ENCODE measurements at regions not wholly inside any gene's neighbourhood (a gene's known extent, or its start where the extent isn't known, plus 50 kb on each side); places are given as distances from the start of the nearest gene placed in this dataset.
A peak's percentile ranks its signal among the peaks of the same experiment; 100 is the strongest.

DNA sequence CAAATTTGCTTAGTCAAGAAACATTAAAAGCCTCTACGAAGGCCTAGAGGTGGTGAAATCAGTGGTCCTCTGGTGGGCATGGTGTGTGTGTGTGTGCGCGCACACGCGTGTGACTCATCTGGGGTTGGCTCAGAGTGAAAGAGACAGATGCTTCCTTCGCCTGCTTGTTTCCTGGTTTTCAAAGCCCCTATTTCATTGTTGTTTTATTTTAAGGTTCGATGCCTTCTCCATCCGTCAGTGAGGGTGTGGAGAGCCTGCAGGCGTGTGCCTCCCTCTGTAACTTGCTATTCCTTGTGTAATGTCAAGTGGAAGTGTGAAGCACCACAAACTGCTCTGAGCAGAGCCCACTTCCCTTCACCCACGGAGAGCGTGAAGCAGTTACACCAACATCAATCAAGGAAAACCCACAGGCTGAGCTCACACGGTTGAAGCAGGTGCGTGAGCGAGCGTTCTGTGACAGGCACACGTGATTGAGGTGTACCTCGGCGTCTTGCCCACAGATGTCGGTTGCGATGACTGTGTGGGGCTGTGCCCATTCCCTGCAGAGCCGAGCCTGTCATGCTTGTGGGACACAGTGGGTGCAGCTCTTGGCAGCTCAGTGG is 233.9 kb downstream of the PRL start:
- BruUV-seq (replicated peaks), result no TSS peak
- no peak overlapping the region for H2AFZ ChIP-seq (ENCODE audit: low read depth, low read length)
- no peaks in the 10 kb centered on the region for H3K79me2 ChIP-seq (ENCODE audit: control insufficient read depth, insufficient read depth, low read length)
- FAIRE-seq (no peak), DNase-seq (ENCODE audit: low read depth, low spot score) (peak; percentile 30)
- no peak overlapping the region for H3K27ac ChIP-seq (ENCODE audit: insufficient read depth, low read depth, low read length)
- H3K27me3 ChIP-seq (ENCODE audit: control insufficient read depth in 2 of 2, insufficient read depth in 2 of 2, low read length in 2 of 2), result no peaks in the 10 kb centered on the region
- H3K9ac ChIP-seq (replicated peaks; ENCODE audit: extremely low read depth, insufficient read depth, low read length), result no peak overlapping the region
- peaks cover 7% of the 10 kb centered on the region for H3K4me1 ChIP-seq (ENCODE audit: control insufficient read depth, extremely low read depth, insufficient read depth, low read length)
- dilution Hi-C loops (cut with MboI; ENCODE audit: extremely low pct_ligation_motif_present, low sequenced_read_pairs) (no loop called here), intact Hi-C loops (cut with micrococcal nuclease) (no loop called here)
- TF ChIP-seq, protein P1, sequence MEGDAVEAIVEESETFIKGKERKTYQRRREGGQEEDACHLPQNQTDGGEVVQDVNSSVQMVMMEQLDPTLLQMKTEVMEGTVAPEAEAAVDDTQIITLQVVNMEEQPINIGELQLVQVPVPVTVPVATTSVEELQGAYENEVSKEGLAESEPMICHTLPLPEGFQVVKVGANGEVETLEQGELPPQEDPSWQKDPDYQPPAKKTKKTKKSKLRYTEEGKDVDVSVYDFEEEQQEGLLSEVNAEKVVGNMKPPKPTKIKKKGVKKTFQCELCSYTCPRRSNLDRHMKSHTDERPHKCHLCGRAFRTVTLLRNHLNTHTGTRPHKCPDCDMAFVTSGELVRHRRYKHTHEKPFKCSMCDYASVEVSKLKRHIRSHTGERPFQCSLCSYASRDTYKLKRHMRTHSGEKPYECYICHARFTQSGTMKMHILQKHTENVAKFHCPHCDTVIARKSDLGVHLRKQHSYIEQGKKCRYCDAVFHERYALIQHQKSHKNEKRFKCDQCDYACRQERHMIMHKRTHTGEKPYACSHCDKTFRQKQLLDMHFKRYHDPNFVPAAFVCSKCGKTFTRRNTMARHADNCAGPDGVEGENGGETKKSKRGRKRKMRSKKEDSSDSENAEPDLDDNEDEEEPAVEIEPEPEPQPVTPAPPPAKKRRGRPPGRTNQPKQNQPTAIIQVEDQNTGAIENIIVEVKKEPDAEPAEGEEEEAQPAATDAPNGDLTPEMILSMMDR (IDR thresholded peaks at IDR 0.05; ENCODE audit: extremely low read depth in 1 of 2, insufficient read depth in 1 of 2, low read depth in 1 of 2, low read length in 2 of 2), result no peak
- TF ChIP-seq JUN (IDR thresholded peaks at IDR 0.05; ENCODE audit: borderline replicate concordance, insufficient read depth, insufficient read length, low read depth) (no peak), FOS (IDR thresholded peaks at IDR 0.05; ENCODE audit: borderline replicate concordance, insufficient read depth, low read length) (no peak), POLR2A (IDR thresholded peaks at IDR 0.05; ENCODE audit: low read depth, low read length) (no peak), MYC (IDR thresholded peaks at IDR 0.05; ENCODE audit: low read depth, low read length) (no peak), EZH2 (IDR thresholded peaks at IDR 0.05; ENCODE audit: borderline replicate concordance, low read depth, low read length, severe bottlenecking) (no peak), POLR2AphosphoS5 (IDR thresholded peaks at IDR 0.05; ENCODE audit: insufficient read depth, low read depth, low read length) (no peak), GATA2 (IDR thresholded peaks at IDR 0.05; ENCODE audit: insufficient read depth, insufficient read length, low read depth, low read length) (no peak), MAX (IDR thresholded peaks at IDR 0.05; ENCODE audit: insufficient read depth, insufficient read length) (no peak)
- CTCF ChIA-PET, result no interaction called here
- H3K9me3 ChIP-seq (replicated peaks; ENCODE audit: control insufficient read depth, insufficient read depth, low read length), result no peaks in the 10 kb centered on the region
- H3K4me2 ChIP-seq (ENCODE audit: insufficient read depth, low read length), result no peak overlapping the region
- no peaks in the 10 kb centered on the region for H3K9me1 ChIP-seq (replicated peaks; ENCODE audit: control insufficient read depth, extremely low read depth, insufficient read depth, low read length)
- no peak overlapping the region for H3K4me3 ChIP-seq (replicated peaks in 1 of 3; ENCODE audit: insufficient read depth in 1 of 3, low read depth in 1 of 3, low read length in 3 of 3)
- POLR2A ChIA-PET, result no interaction called here
- H4K20me1 ChIP-seq (replicated peaks; ENCODE audit: control insufficient read depth, extremely low read depth, insufficient read depth, low read length), result no peaks in the 10 kb centered on the region
- no peaks in the 10 kb centered on the region for H3K36me3 ChIP-seq (ENCODE audit: control insufficient read depth in 2 of 2, extremely low read depth in 1 of 2, insufficient read depth in 2 of 2, low read length in 2 of 2)

Data from endothelial cell of umbilical vein (primary cell).